Stimulated activated CD8-positive, alpha-beta memory T cell treated with anti-CD3 and anti-CD28 coated beads, Interleukin-4, amount 100 ng/mL, for 24 hours (primary cell): ENCODE measurements at regions not wholly inside any gene's neighbourhood (a gene's known extent, or its start where the extent isn't known, plus 50 kb on each side); places are given as distances from the start of the nearest gene placed in this dataset.
"Not testable (repeated sequence)": the region's sequence is repeated elsewhere in the genome, so short reads cannot be mapped to it uniquely, and the experiment has no call there.

Source experiments
- DNase-seq: peaks from one replicate; pipeline ENCODE4 v3.0.0-alpha.2; 2020; ENCODE audit warnings: low read depth

GRCh38 chr5:39650008-39650762 is 225.4 kb upstream of the DAB2 start:
- no peak for DNase-seq

GRCh38 chr5:39648848-39649227 is 224.1 kb upstream of the DAB2 start:
- DNase-seq: no peak

DNA sequence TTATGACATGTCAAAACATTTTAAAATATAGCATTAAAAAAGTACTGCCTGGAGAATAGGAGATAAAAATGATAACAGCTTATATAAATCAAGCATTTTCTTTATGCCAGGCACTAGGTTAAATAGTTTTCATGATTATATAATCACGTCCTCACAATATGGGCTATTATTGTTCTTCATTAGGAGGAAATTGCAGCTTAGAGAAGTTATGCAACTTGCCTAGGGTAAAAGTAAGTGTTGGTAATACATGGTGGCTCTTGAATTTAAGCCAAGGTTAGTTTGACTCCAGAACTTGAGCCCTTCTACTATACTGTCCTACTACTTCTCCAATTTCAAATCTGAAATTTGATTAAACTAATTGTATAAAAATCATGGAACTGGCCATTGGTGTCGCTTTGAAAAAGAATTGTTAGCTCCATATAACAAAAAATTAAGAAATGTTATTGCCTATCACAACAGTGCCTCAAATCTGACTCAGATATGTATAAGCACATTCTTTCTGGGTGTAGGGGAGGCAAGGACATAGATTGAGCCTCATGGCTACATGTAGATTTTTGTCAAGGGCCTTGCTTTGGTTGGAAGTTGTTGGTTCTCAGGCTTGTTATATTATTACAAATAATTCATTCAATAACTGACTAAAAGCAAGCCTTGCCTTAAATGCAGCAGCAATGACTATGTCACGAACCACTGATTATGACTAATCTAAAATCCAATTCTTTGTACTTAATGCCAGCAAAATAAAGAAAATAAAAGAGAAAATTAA is 223.5 kb upstream of the DAB2 start:
- no peak for DNase-seq

GRCh38 chr5:39640552-39640951 is 215.8 kb upstream of the DAB2 start:
- DNase-seq: no peak

DNA sequence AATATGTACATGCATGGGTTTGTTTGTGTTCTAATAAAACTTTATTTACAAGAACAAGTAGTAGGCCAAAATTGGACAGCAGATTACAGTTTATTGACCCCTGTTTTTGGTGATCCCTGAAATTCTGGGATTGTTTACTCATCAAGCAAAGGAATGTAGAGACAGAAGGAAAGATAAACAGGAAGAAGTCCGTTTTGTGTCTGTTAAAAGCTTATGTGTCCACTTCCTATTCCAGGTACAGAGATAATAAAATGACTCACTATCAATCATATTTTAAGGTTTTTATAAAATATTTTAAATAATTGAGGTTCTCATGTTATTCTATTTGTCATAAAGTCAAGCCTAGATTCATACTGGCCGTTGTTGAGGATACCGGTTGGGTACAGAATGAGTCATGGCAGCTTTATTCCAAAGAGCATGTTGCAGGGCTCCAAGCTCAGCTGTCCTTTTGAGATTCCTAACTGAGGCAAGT is 214.9 kb upstream of the DAB2 start:
- no peak for DNase-seq

DNA sequence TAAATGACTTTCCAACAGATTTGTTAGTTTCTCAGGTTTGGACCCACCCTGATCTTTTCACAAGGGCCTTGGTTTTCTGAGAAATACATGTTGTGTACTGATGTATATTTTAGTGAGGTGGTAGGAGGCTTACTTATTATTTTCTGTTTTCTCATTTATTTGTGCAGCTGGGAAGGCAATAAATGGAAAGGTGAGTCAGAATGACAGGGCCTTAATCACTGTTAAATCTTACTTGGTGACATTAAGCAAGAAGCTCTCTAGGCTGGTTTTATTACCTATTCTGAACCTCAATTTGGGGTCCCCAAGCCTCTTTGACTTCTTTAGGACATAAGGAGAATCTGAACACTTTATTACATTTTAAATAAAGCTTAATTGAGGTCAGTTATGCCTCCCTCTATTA is 214.0 kb upstream of the DAB2 start:
- no peak for DNase-seq

GRCh38 chr5:39633057-39633456 is 208.3 kb upstream of the DAB2 start:
- no peak for DNase-seq

DNA sequence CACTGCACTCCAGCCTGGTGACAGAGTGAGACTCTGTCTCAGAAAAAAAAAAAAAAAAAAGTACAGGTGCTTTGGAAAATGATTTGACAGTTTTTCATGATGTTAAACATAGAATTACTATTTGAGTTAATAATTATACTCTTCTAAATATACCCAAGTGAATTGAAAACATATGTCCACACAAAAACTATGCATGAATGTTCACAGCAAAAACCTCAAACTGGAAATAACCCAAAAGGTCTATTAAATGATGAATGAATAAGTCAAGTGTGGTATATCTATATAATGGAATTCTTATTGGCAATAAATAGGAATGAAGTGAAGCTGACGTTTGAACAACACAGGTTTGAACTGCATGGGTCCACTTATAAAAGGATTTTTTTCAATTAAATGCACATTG is 207.2 kb upstream of the DAB2 start:
- DNase-seq: no peak

GRCh38 chr5:39629946-39630345 is 205.2 kb upstream of the DAB2 start:
- DNase-seq: no peak

- no peak for DNase-seq
Observed at GRCh38 chr5:39628348-39628747, 203.6 kb upstream of the DAB2 start.

GRCh38 chr5:39624890-39625289 is 200.1 kb upstream of the DAB2 start:
- DNase-seq: no peak

- DNase-seq: no peak
Observed at GRCh38 chr5:39624268-39624886, 199.6 kb upstream of the DAB2 start.

- no peak for DNase-seq
Observed at GRCh38 chr5:39623291-39623865, 198.6 kb upstream of the DAB2 start.

DNA sequence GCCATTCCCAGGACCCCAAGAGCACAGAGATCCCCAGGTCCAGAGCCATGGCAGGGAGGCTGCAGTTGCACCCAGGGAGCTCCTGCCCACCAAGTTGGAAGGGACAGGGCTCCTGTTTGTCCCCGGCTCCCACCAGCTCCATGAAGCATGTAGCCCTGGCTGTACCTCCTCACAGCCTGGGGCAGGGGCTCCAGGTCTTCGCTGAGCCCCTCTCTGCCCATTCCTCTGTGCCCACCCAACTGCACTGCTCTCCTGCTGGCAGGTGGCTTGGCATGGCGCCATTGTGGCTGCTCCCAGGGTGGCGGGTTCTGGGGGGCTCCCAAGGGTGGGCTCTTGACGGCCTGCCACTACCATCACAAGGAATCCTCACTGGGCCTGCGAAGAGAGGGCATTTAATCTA is 197.5 kb upstream of the DAB2 start:
- DNase-seq: no peak

- no peak for DNase-seq
Observed at GRCh38 chr5:39619168-39619818, 194.5 kb upstream of the DAB2 start.

- DNase-seq: no peak
Observed at GRCh38 chr5:39618391-39618790, 193.6 kb upstream of the DAB2 start.

DNA sequence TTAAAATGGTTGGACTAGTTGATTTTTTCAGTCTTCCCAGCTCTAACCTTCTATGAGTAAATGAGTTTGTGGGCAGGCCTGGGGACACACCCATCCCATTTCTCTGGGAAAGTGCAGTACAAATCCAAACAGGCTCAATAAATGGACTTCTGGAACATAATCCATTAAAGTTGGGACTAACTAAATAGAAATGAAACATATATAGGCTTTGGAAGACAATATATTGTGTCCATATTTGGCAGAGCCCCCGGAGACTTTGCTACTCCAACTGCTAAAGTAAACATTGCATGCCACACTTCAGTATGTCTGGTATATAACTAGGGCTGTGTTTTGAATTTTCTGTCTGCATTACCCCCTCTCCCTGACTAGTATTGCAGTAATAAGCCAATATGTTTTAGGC is 191.4 kb upstream of the DAB2 start:
- DNase-seq: no peak

- DNase-seq: not testable (repeated sequence)
Observed at GRCh38 chr5:39611076-39611475, 186.3 kb upstream of the DAB2 start.

GRCh38 chr5:39608024-39608423 is 183.2 kb upstream of the DAB2 start:
- DNase-seq: no peak

GRCh38 chr5:39606591-39606990 is 181.8 kb upstream of the DAB2 start:
- DNase-seq: no peak

GRCh38 chr5:39605588-39606575 is 181.1 kb upstream of the DAB2 start:
- no peak for DNase-seq
